ENCODE measurements at regions not wholly inside any gene's neighbourhood (a gene's known extent, or its start where the extent isn't known, plus 50 kb on each side); places are given as distances from the start of the nearest gene placed in this dataset.

GRCh38 chr14:49506650-49507049 lies 79.5 kb downstream of the RPS29 start:
- Histone ChIP-seq H3K27ac (ENCODE audit: low read depth, low read length) (no peak overlapping the region), H3K9ac (ENCODE audit: low read length) (no peak overlapping the region), H3K9me3 (ENCODE audit: control insufficient read depth in 1 of 2, insufficient read depth in 1 of 2, low read depth in 1 of 2, low read length in 2 of 2) (no peaks in the 10 kb centered on the region), H3K4me1 (ENCODE audit: control insufficient read depth in 1 of 2, insufficient read depth in 2 of 2, low read length in 2 of 2) (peaks cover 3 to 20% of the 10 kb centered on the region in 2 experiments; a peak in 2 of 4 replicates), H3K9me2 (ENCODE audit: insufficient read depth) (no peaks in the 10 kb centered on the region), H2AFZ (ENCODE audit: low read depth, low read length, poor library complexity, severe bottlenecking) (no peak overlapping the region), H4K20me1 (ENCODE audit: insufficient read depth) (no peaks in the 10 kb centered on the region), H3K4me2 (ENCODE audit: low read length) (no peak overlapping the region), H3K79me2 (ENCODE audit: insufficient read depth, low read length) (no peaks in the 10 kb centered on the region), H3K4me3 (replicated peaks in 1 of 2; ENCODE audit: low read depth in 1 of 2, low read length in 2 of 2) (no peak overlapping the region), H3K36me3 (ENCODE audit: control insufficient read depth in 1 of 2, insufficient read depth in 2 of 2, low read length in 2 of 2) (no peaks in the 10 kb centered on the region), H3K27me3 (ENCODE audit: insufficient read depth, low read length) (no peaks in the 10 kb centered on the region)
- ATAC-seq (no peak), DNase-seq (ENCODE audit: low read depth, low spot score) (no peak)
- CTCF ChIA-PET: no interaction called here
- BruUV-seq (replicated peaks): no TSS peak
- TF ChIP-seq ZBTB33 (IDR thresholded peaks at IDR 0.05; ENCODE audit: extremely low read depth, insufficient replicate concordance, low read length): no peak
- TF ChIP-seq POLR2A (IDR thresholded peaks at IDR 0.05; ENCODE audit: borderline replicate concordance, extremely low read depth, insufficient read depth, insufficient read length): no peak
- no peak for TF ChIP-seq EZH2phosphoT487 (IDR thresholded peaks at IDR 0.05; ENCODE audit: borderline replicate concordance)
- RAD21 ChIA-PET (ENCODE audit: low non-redundant PET in 1 of 2, low total read pairs in 2 of 2, uncharacterized antibody in 2 of 2, unreplicated experiment in 2 of 2): no interaction called here
- intact Hi-C loops (cut with micrococcal nuclease): no loop called here
- POLR2A ChIA-PET: no interaction called here

DNA sequence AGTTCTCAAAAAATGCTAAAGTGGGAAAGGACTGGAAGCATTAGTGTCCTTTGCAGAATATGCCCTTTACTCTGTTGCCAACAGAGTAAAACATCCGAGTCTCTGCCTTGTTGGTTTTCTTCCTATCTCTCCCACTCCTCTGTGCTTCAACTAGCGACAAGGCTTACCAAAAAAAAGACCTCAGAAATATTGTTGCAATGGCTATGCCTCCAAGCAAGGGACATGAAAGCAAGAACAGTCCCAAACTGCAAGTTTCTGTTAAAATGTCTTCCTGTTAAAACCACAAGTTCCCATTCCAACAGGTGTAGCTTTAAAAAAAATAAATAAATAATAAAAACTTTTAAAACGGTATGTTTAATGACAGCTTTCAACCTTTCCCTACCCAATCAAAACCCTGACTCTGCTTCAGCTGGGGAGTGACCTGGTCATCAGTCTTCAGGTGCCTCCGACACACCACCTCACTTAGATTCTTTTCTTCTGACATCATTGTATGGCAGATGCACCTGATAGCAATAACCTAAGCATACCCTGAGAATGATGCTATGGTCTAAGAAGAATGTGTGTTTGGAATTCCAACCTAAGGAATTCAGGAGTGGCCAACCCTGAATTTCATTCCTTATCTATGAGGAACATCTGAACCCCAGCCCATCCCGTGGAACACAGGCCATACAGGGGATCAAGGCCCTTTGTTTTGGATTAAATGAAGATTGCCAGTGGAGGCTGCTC lies 81.0 kb downstream of the RPS29 start:
- RAD21 ChIA-PET (ENCODE audit: low non-redundant PET in 1 of 2, low total read pairs in 2 of 2, uncharacterized antibody in 2 of 2, unreplicated experiment in 2 of 2): no interaction called here
- peak overlapping the region in 1 of 2 experiments; percentile 16; a peak in 1 of 4 replicates for H3K4me3 ChIP-seq (replicated peaks in 1 of 2; ENCODE audit: low read depth in 1 of 2, low read length in 2 of 2)
- H3K27me3 ChIP-seq (ENCODE audit: insufficient read depth, low read length): no peaks in the 10 kb centered on the region
- BruUV-seq (replicated peaks): no TSS peak
- POLR2A ChIA-PET: no interaction called here
- peak overlapping the region; percentile 71 for H2AFZ ChIP-seq (ENCODE audit: low read depth, low read length, poor library complexity, severe bottlenecking)
- no peaks in the 10 kb centered on the region for H3K9me3 ChIP-seq (ENCODE audit: control insufficient read depth in 1 of 2, insufficient read depth in 1 of 2, low read depth in 1 of 2, low read length in 2 of 2)
- CTCF ChIA-PET: no interaction called here
- H3K9me2 ChIP-seq (ENCODE audit: insufficient read depth): no peaks in the 10 kb centered on the region
- no peaks in the 10 kb centered on the region for H3K79me2 ChIP-seq (ENCODE audit: insufficient read depth, low read length)
- no peak overlapping the region for H3K9ac ChIP-seq (ENCODE audit: low read length)
- DNase-seq (ENCODE audit: low read depth, low spot score): peak; percentile 18
- H3K27ac ChIP-seq (ENCODE audit: low read depth, low read length): no peak overlapping the region
- intact Hi-C loops (cut with micrococcal nuclease): no loop called here
- no peaks in the 10 kb centered on the region for H3K36me3 ChIP-seq (ENCODE audit: control insufficient read depth in 1 of 2, insufficient read depth in 2 of 2, low read length in 2 of 2)
- ATAC-seq: peak; percentile 84
- H4K20me1 ChIP-seq (ENCODE audit: insufficient read depth): no peaks in the 10 kb centered on the region
- H3K4me1 ChIP-seq (ENCODE audit: control insufficient read depth in 1 of 2, insufficient read depth in 2 of 2, low read length in 2 of 2): peaks cover 3 to 18% of the 10 kb centered on the region in 2 experiments; a peak in 2 of 4 replicates
- H3K4me2 ChIP-seq (ENCODE audit: low read length): peak overlapping the region; percentile 65
- no peak for TF ChIP-seq ZNF274 (IDR thresholded peaks at IDR 0.05; ENCODE audit: low read depth, low read length)
- TF ChIP-seq, protein P1, sequence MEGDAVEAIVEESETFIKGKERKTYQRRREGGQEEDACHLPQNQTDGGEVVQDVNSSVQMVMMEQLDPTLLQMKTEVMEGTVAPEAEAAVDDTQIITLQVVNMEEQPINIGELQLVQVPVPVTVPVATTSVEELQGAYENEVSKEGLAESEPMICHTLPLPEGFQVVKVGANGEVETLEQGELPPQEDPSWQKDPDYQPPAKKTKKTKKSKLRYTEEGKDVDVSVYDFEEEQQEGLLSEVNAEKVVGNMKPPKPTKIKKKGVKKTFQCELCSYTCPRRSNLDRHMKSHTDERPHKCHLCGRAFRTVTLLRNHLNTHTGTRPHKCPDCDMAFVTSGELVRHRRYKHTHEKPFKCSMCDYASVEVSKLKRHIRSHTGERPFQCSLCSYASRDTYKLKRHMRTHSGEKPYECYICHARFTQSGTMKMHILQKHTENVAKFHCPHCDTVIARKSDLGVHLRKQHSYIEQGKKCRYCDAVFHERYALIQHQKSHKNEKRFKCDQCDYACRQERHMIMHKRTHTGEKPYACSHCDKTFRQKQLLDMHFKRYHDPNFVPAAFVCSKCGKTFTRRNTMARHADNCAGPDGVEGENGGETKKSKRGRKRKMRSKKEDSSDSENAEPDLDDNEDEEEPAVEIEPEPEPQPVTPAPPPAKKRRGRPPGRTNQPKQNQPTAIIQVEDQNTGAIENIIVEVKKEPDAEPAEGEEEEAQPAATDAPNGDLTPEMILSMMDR (IDR thresholded peaks at IDR 0.05 in 2 of 3, conservative IDR thresholded peaks at IDR 0.05 in 1 of 3; ENCODE audit: borderline replicate concordance in 1 of 3, insufficient read depth in 1 of 3, low read depth in 2 of 3, low read length in 2 of 3): no peak
- TF ChIP-seq YY1 (IDR thresholded peaks at IDR 0.05; ENCODE audit: extremely low read depth, insufficient replicate concordance, low read depth, low read length): no peak
- TF ChIP-seq, protein P2, sequence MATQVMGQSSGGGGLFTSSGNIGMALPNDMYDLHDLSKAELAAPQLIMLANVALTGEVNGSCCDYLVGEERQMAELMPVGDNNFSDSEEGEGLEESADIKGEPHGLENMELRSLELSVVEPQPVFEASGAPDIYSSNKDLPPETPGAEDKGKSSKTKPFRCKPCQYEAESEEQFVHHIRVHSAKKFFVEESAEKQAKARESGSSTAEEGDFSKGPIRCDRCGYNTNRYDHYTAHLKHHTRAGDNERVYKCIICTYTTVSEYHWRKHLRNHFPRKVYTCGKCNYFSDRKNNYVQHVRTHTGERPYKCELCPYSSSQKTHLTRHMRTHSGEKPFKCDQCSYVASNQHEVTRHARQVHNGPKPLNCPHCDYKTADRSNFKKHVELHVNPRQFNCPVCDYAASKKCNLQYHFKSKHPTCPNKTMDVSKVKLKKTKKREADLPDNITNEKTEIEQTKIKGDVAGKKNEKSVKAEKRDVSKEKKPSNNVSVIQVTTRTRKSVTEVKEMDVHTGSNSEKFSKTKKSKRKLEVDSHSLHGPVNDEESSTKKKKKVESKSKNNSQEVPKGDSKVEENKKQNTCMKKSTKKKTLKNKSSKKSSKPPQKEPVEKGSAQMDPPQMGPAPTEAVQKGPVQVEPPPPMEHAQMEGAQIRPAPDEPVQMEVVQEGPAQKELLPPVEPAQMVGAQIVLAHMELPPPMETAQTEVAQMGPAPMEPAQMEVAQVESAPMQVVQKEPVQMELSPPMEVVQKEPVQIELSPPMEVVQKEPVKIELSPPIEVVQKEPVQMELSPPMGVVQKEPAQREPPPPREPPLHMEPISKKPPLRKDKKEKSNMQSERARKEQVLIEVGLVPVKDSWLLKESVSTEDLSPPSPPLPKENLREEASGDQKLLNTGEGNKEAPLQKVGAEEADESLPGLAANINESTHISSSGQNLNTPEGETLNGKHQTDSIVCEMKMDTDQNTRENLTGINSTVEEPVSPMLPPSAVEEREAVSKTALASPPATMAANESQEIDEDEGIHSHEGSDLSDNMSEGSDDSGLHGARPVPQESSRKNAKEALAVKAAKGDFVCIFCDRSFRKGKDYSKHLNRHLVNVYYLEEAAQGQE (IDR thresholded peaks at IDR 0.05; ENCODE audit: low read depth): no peak
- no peak for TF ChIP-seq MAX (IDR thresholded peaks at IDR 0.05)
- no peak for TF ChIP-seq EZH2 (IDR thresholded peaks at IDR 0.05)
- TF ChIP-seq TCF7L2 (IDR thresholded peaks at IDR 0.05; ENCODE audit: borderline replicate concordance, extremely low read depth, insufficient read depth, insufficient read length): no peak
